ENCODE measurements at regions not wholly inside any gene's neighbourhood (a gene's known extent, or its start where the extent isn't known, plus 50 kb on each side); places are given as distances from the start of the nearest gene placed in this dataset.

DNA sequence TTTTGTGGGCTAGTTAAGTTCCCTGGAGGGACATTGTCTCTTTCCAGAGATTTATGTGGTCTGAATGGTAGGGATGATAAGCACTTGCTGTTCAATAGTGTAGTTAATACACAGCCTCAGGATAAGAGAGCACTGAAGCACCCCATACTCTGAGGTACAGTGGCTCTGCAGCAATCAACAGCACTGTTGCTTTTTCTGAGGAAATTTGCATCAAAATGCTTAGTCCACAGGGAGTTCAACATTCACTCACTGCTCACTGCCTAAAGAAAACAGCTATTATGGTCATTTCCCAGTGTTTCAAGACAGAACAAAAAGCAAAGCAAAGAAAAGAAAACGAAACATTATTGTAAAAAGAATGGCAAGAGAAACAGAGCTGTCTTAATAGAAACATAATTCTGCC, 441.9 kb downstream of the PLOD2 start:
- TF ChIP-seq, protein P1, sequence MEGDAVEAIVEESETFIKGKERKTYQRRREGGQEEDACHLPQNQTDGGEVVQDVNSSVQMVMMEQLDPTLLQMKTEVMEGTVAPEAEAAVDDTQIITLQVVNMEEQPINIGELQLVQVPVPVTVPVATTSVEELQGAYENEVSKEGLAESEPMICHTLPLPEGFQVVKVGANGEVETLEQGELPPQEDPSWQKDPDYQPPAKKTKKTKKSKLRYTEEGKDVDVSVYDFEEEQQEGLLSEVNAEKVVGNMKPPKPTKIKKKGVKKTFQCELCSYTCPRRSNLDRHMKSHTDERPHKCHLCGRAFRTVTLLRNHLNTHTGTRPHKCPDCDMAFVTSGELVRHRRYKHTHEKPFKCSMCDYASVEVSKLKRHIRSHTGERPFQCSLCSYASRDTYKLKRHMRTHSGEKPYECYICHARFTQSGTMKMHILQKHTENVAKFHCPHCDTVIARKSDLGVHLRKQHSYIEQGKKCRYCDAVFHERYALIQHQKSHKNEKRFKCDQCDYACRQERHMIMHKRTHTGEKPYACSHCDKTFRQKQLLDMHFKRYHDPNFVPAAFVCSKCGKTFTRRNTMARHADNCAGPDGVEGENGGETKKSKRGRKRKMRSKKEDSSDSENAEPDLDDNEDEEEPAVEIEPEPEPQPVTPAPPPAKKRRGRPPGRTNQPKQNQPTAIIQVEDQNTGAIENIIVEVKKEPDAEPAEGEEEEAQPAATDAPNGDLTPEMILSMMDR (IDR thresholded peaks at IDR 0.05) = no peak
- TF ChIP-seq POLR2A (IDR thresholded peaks at IDR 0.05) = no peak

All from lower leg skin (tissue), 3 donors.